Endothelial cell of umbilical vein (primary cell): ENCODE measurements at regions not wholly inside any gene's neighbourhood (a gene's known extent, or its start where the extent isn't known, plus 50 kb on each side); places are given as distances from the start of the nearest gene placed in this dataset.
A peak's percentile ranks its signal among the peaks of the same experiment; 100 is the strongest.

Experiments
- BruUV-seq: library from RNA; stranded (reverse); fragments of 400-500 nt; replicated peaks from 2 replicates; lab custom pipeline; 2021; lab: Mats Ljungman, UMichigan
- CTCF ChIA-PET: fragments of 300-600, 350-600 bp; sonication (Branson Sonifier 250); formaldehyde crosslinking; loops from one replicate; lab custom pipeline; 2021; ENCODE audit warnings: antibody characterized with exemption, inconsistent platforms; lab: Charles Lee
- POLR2A ChIA-PET: fragments of 300-600, 350-600 bp; sonication (Branson Sonifier 250); formaldehyde crosslinking; loops from one replicate; lab custom pipeline; 2021; ENCODE audit warnings: antibody characterized with exemption, inconsistent platforms; lab: Charles Lee
- DNase-seq: peaks from one replicate; pipeline ENCODE4 v3.0.0-alpha.2; 2011; ENCODE audit warnings: low read depth, low spot score
- FAIRE-seq: peaks from 2 replicates; lab custom pipeline; 2011; peaks lifted over from hg19 to GRCh38; lab: Jason Lieb, UNC
- H2AFZ ChIP-seq: 2 replicates; pipeline ENCODE4 v1.6.0; 2012; ENCODE audit warnings: low read depth, low read length, control low read depth, inconsistent platforms
- H3K27ac ChIP-seq: 2 replicates; pipeline ENCODE4 v1.5.1; 2011; ENCODE audit warnings: low read depth, mild to moderate bottlenecking, control low read depth, low read length, moderate library complexity; ENCODE audit not compliant: insufficient read depth
- H3K27me3 ChIP-seq, 2 experiments: 2 replicates each; pipeline versions ENCODE4 v1.6.0 to v1.6.1; 2011; ENCODE audit warnings: low read length in 2 of 2, mixed read lengths in 1 of 2; ENCODE audit not compliant: control insufficient read depth in 2 of 2, insufficient read depth in 2 of 2
- H3K36me3 ChIP-seq, 2 experiments: 2 replicates in 1 of 2; 3 replicates in 1 of 2; pipeline ENCODE4 v1.5.1; 2011; ENCODE audit warnings: low read length in 2 of 2, mild to moderate bottlenecking in 1 of 2, moderate library complexity in 1 of 2; ENCODE audit not compliant: control insufficient read depth in 2 of 2, insufficient read depth in 2 of 2; ENCODE audit errors: extremely low read depth in 1 of 2
- H3K4me1 ChIP-seq: 3 replicates; pipeline ENCODE4 v1.5.1; 2011; ENCODE audit warnings: mild to moderate bottlenecking, low read length; ENCODE audit not compliant: control insufficient read depth, insufficient read depth; ENCODE audit errors: extremely low read depth
- H3K4me2 ChIP-seq: 2 replicates; pipeline ENCODE4 v1.6.1; 2011; ENCODE audit warnings: low read length, control low read depth, mixed read lengths; ENCODE audit not compliant: insufficient read depth
- H3K4me3 ChIP-seq, 3 experiments: fragments of 200-600 bp in 1 of 3; sonication (generic), shearing (Covaris generic) in 1 of 3; replicated peaks in 1 of 3; 2 replicates each; pipeline ENCODE4 v1.5.1; 2011 to 2016; ENCODE audit warnings: control low read depth in 3 of 3, low read length in 3 of 3, mild to moderate bottlenecking in 2 of 3, inconsistent platforms in 1 of 3, low read depth in 1 of 3, moderate library complexity in 1 of 3; ENCODE audit not compliant: insufficient read depth in 1 of 3
- H3K79me2 ChIP-seq: 2 replicates; pipeline ENCODE4 v1.6.0; 2012; ENCODE audit warnings: low read length, inconsistent platforms; ENCODE audit not compliant: control insufficient read depth, insufficient read depth
- H3K9ac ChIP-seq: replicated peaks from 2 replicates; pipeline ENCODE3; 2011; ENCODE audit warnings: low read length, control low read depth; ENCODE audit not compliant: insufficient read depth; ENCODE audit errors: extremely low read depth
- H3K9me1 ChIP-seq: replicated peaks from 3 replicates; pipeline ENCODE4 v1.6.0; 2011; ENCODE audit warnings: mild to moderate bottlenecking, low read length; ENCODE audit not compliant: control insufficient read depth, insufficient read depth; ENCODE audit errors: extremely low read depth
- H3K9me3 ChIP-seq: replicated peaks from 2 replicates; pipeline ENCODE4 v1.5.1; 2012; ENCODE audit warnings: low read length, inconsistent platforms; ENCODE audit not compliant: control insufficient read depth, insufficient read depth
- H4K20me1 ChIP-seq: replicated peaks from 2 replicates; pipeline ENCODE3; 2011; ENCODE audit warnings: mild to moderate bottlenecking, low read length; ENCODE audit not compliant: control insufficient read depth, insufficient read depth; ENCODE audit errors: extremely low read depth
- CTCF ChIP-seq, 2 donors: IDR thresholded peaks; 1 replicate in 1 of 2; 2 replicates in 1 of 2; pipeline ENCODE4 v1.5.1; 2011; ENCODE audit warnings: low read length in 2 of 2, mild to moderate bottlenecking in 2 of 2, moderate library complexity in 2 of 2, control low read depth in 1 of 2, inconsistent platforms in 1 of 2, low read depth in 1 of 2; ENCODE audit not compliant: insufficient read depth in 1 of 2; ENCODE audit errors: extremely low read depth in 1 of 2
- EZH2 ChIP-seq: IDR thresholded peaks from 2 replicates; pipeline ENCODE4 v1.6.1; 2012; ENCODE audit warnings: borderline replicate concordance, low read depth, mild to moderate bottlenecking, moderate library complexity, low read length, inconsistent platforms; ENCODE audit not compliant: severe bottlenecking
- FOS ChIP-seq: IDR thresholded peaks from 2 replicates; pipeline ENCODE4 v1.6.1; 2011; ENCODE audit warnings: mild to moderate bottlenecking, low read length, moderate library complexity, borderline replicate concordance; ENCODE audit not compliant: insufficient read depth
- MAX ChIP-seq: IDR thresholded peaks from 2 replicates; pipeline ENCODE4 v1.6.1; 2011; ENCODE audit not compliant: insufficient read depth, insufficient read length
- dilution Hi-C: fragments of 300-500 bp; cut with MboI; formaldehyde crosslinking; loops from one replicate; pipeline ENCODE4 v1.15.0; 2019; ENCODE audit warnings: low sequenced_read_pairs; ENCODE audit not compliant: extremely low pct_ligation_motif_present
- intact Hi-C: fragments of 100-400 bp; cut with micrococcal nuclease; formaldehyde crosslinking; loops from one replicate; pipeline ENCODE4 v1.10.0; 2022

- H3K79me2 ChIP-seq = no peaks in the 10 kb centered on the region
- no peaks in the 10 kb centered on the region for H3K4me1 ChIP-seq
- peak; percentile 39 for DNase-seq
- H3K36me3 ChIP-seq = no peaks in the 10 kb centered on the region
- POLR2A ChIA-PET = no interaction called here
- H3K27me3 ChIP-seq = no peaks in the 10 kb centered on the region
- BruUV-seq = no TSS peak
- no peak overlapping the region for H3K9ac ChIP-seq
- no peak overlapping the region for H3K27ac ChIP-seq
- peak; percentile 88 for FAIRE-seq
- H3K4me3 ChIP-seq = no peak overlapping the region
- H3K4me2 ChIP-seq = no peak overlapping the region
- no peak overlapping the region for H2AFZ ChIP-seq
- CTCF ChIA-PET = interaction anchor here (1.4 to 7.2 kb wide), 6 partner anchors 10 to 792 kb away, joined by 4 to 79 read pairs (median 6); no protein-coding TSS in a partner anchor
- H3K9me1 ChIP-seq = no peaks in the 10 kb centered on the region
- H4K20me1 ChIP-seq = no peaks in the 10 kb centered on the region
- dilution Hi-C loops = no loop called here
- peak; percentile 69 to 71 for TF ChIP-seq CTCF (IDR thresholded peaks at IDR 0.05; ENCODE audit: extremely low read depth in 1 of 2, insufficient read depth in 1 of 2, low read depth in 1 of 2, low read length in 2 of 2)
- no peak for TF ChIP-seq FOS
- intact Hi-C loops = loop anchor here (1.0 to 5.0 kb wide), 7 partner anchors 45 to 792 kb away; no protein-coding TSS in a partner anchor
- H3K9me3 ChIP-seq = no peaks in the 10 kb centered on the region
Observed at GRCh38 chr6:71012866-71013469, 56.1 kb upstream of the B3GAT2 start.

GRCh38 chr6:71015392-71015791 lies 58.5 kb upstream of the B3GAT2 start:
- TF ChIP-seq CTCF (IDR thresholded peaks at IDR 0.05; ENCODE audit: extremely low read depth in 1 of 2, insufficient read depth in 1 of 2, low read depth in 1 of 2, low read length in 2 of 2) (no peak), EZH2 (no peak), MAX (no peak)

More at GRCh38 chr6:71015392-71015791, 58.5 kb upstream of the B3GAT2 start:
- no peaks in the 10 kb centered on the region for H3K9me1 ChIP-seq
- no peak for FAIRE-seq
- dilution Hi-C loops (no loop called here), intact Hi-C loops (no loop called here)
- H4K20me1 ChIP-seq = no peaks in the 10 kb centered on the region
- H3K27ac ChIP-seq = no peak overlapping the region
- no peaks in the 10 kb centered on the region for H3K36me3 ChIP-seq
- H3K79me2 ChIP-seq = no peaks in the 10 kb centered on the region
- peaks cover 0 to 2% of the 10 kb centered on the region in 2 experiments for H3K27me3 ChIP-seq
- no peaks in the 10 kb centered on the region for H3K4me1 ChIP-seq
- H2AFZ ChIP-seq = no peak overlapping the region
- BruUV-seq = no TSS peak
- H3K4me2 ChIP-seq = no peak overlapping the region
- H3K9ac ChIP-seq = no peak overlapping the region
- CTCF ChIA-PET = interaction anchor here (1.2 to 7.2 kb wide), 3 partner anchors 705 to 794 kb away, joined by 3 to 79 read pairs (median 26); no protein-coding TSS in a partner anchor
- POLR2A ChIA-PET = no interaction called here
- H3K4me3 ChIP-seq = no peak overlapping the region
- no peak for DNase-seq
- H3K9me3 ChIP-seq = no peaks in the 10 kb centered on the region
